ENCODE measurements at regions not wholly inside any gene's neighbourhood (a gene's known extent, or its start where the extent isn't known, plus 50 kb on each side); places are given as distances from the start of the nearest gene placed in this dataset.

DNA sequence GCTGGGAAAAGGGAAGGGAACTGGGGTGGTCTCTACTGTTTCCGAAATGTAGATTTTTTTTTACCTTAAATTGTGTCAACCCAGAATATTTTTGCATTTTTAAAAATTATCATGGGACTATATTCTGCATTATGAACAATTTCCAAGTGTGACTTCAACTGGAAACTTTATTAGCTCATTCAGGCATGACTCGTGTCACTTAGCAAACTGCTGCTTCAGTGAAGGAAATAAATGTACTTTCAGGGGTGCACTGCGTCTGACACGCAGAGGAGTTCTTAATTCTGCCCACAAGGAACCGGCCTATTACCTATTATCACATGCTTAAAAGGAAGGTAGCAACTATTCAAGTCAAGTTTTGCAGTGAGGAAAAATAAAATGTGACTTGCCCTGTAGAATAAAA, 291.3 kb upstream of the PRDM1 start:
- TF ChIP-seq, protein P1, sequence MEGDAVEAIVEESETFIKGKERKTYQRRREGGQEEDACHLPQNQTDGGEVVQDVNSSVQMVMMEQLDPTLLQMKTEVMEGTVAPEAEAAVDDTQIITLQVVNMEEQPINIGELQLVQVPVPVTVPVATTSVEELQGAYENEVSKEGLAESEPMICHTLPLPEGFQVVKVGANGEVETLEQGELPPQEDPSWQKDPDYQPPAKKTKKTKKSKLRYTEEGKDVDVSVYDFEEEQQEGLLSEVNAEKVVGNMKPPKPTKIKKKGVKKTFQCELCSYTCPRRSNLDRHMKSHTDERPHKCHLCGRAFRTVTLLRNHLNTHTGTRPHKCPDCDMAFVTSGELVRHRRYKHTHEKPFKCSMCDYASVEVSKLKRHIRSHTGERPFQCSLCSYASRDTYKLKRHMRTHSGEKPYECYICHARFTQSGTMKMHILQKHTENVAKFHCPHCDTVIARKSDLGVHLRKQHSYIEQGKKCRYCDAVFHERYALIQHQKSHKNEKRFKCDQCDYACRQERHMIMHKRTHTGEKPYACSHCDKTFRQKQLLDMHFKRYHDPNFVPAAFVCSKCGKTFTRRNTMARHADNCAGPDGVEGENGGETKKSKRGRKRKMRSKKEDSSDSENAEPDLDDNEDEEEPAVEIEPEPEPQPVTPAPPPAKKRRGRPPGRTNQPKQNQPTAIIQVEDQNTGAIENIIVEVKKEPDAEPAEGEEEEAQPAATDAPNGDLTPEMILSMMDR (IDR thresholded peaks at IDR 0.05): no peak
- no peak for TF ChIP-seq POLR2A (IDR thresholded peaks at IDR 0.05)
